Urinary bladder (tissue), 3 donors: ENCODE measurements at regions not wholly inside any gene's neighbourhood (a gene's known extent, or its start where the extent isn't known, plus 50 kb on each side); places are given as distances from the start of the nearest gene placed in this dataset.
"Not testable (repeated sequence)": the region's sequence is repeated elsewhere in the genome, so short reads cannot be mapped to it uniquely, and the experiment has no call there.

Experiments used
- DNase-seq: peaks from one replicate; pipeline ENCODE4 v3.0.0-alpha.2; 2015; ENCODE audit errors: extremely low spot score
- H3K27ac ChIP-seq: one replicate; pipeline ENCODE4 v1.5.1; 2013; ENCODE audit warnings: low read depth, mild to moderate bottlenecking, moderate library complexity
- H3K36me3 ChIP-seq: one replicate; pipeline ENCODE4 v1.6.1; 2013; ENCODE audit warnings: mild to moderate bottlenecking, moderate library complexity; ENCODE audit not compliant: insufficient read depth
- H3K4me1 ChIP-seq: one replicate; pipeline ENCODE4 v1.6.1; 2013; ENCODE audit warnings: mild to moderate bottlenecking, moderate library complexity; ENCODE audit not compliant: insufficient read depth
- H3K4me3 ChIP-seq: one replicate; pipeline ENCODE4 v1.5.1; 2013; ENCODE audit warnings: low read depth, low read length
- WGBS: extraction: QIAGEN DNeasy Blood & Tissue Kit; methylation state at CpG from one replicate; pipeline ENCODE4 v1.1.7; 2013; 5-methylcytosine and 5-hydroxymethylcytosine counted together
- donor health status: healthy with polysubstance abuse.
- donor health status: healthy.

GRCh38 chr16:87213536-87213935 lies 103.7 kb downstream of the C16orf95 start:
- H3K27ac ChIP-seq = no peak overlapping the region
- no peaks in the 10 kb centered on the region for H3K36me3 ChIP-seq
- no peak for DNase-seq
- H3K4me3 ChIP-seq = no peak overlapping the region
- no peaks in the 10 kb centered on the region for H3K4me1 ChIP-seq
- 96% methylated on average over 6 of the region's 6 CpGs for WGBS

GRCh38 chr16:87216148-87216840 lies 100.9 kb downstream of the C16orf95 start:
- no peaks in the 10 kb centered on the region for H3K4me1 ChIP-seq
- H3K4me3 ChIP-seq = no peak overlapping the region
- WGBS = 66% methylated on average over 35 of the region's 35 CpGs
- no peak overlapping the region for H3K27ac ChIP-seq
- H3K36me3 ChIP-seq = no peaks in the 10 kb centered on the region
- DNase-seq = no peak

DNA sequence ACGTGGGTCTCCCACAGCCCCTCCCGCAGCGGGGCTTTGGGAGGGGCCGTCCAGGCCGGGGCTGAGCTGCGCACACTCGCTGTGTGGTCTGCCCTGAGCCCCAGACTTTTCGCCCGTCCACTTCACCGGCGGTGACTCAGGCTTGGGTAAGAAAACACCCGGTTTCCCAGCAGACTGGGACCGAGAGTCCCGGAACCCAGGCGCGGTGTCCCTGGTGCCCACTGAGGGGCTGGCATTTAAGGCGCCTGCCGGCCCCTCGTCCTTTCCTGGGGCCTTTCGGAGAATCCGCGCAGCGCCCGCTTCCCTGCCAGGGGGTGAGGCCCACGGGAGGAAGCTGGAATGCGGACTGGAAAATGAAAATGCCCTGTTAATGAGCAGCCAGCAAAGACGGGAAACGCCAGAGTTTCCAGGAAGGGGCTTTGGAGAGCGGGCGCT lies 100.3 kb downstream of the C16orf95 start:
- Histone ChIP-seq H3K27ac (no peak overlapping the region), H3K4me1 (no peaks in the 10 kb centered on the region), H3K4me3 (no peak overlapping the region), H3K36me3 (no peaks in the 10 kb centered on the region)
- WGBS = 71% methylated on average over 30 of the region's 30 CpGs
- DNase-seq = no peak

DNA sequence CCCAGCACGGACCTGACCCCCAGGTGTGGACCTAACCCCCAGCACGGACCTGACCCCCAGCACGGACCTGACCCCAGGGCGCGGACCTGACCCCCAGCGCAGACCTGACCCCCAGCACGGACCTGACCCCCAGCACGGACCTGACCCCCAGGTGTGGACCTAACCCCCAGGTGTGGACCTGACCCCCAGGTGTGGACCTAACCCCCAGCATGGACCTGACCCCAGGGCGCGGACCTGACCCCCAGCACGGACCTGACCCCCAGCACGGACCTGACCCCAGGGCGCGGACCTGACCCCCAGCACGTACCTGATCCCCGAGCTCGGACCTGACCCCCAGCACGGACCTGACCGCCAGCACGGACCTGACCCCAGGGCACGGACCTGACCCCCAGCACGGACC lies 99.4 kb downstream of the C16orf95 start:
- WGBS = 84% methylated on average over 22 of the region's 22 CpGs
- not testable (repeated sequence) for H3K4me1 ChIP-seq, H3K27ac ChIP-seq, H3K36me3 ChIP-seq, DNase-seq, H3K4me3 ChIP-seq

GRCh38 chr16:87218281-87219055 lies 98.7 kb downstream of the C16orf95 start:
- Histone ChIP-seq H3K4me1 (no peaks in the 10 kb centered on the region), H3K27ac (no peak overlapping the region), H3K36me3 (no peaks in the 10 kb centered on the region), H3K4me3 (no peak overlapping the region)
- WGBS = 83% methylated on average over 34 of the region's 36 CpGs
- no peak for DNase-seq

- Histone ChIP-seq H3K4me1 (no peaks in the 10 kb centered on the region), H3K36me3 (no peaks in the 10 kb centered on the region), H3K27ac (no peak overlapping the region), H3K4me3 (no peak overlapping the region)
- DNase-seq = no peak
- WGBS = 95% methylated on average over 15 of the region's 15 CpGs
Observed at GRCh38 chr16:87219287-87219909, 97.8 kb downstream of the C16orf95 start.

DNA sequence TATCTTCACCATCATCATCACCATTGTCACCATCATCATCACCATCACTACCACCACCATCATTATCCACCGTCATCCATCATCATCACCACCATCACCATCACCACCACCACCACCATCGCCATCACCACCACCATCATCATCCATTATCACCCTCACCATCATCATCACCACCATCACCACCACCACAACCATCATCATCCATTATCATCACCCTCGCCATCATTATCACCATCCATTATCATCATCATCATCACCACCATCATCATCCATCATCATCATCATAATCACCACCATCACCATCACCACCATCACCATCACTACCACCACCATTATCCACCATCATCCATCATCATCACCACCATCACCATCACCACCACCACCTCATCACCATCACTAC lies 95.6 kb downstream of the C16orf95 start:
- WGBS = 65% methylated on average over 3 of the region's 3 CpGs
- no peak overlapping the region for H3K27ac ChIP-seq
- no peak overlapping the region for H3K4me3 ChIP-seq
- H3K4me1 ChIP-seq = no peaks in the 10 kb centered on the region
- H3K36me3 ChIP-seq = no peaks in the 10 kb centered on the region
- no peak for DNase-seq

- DNase-seq = no peak
- Histone ChIP-seq H3K4me1 (no peaks in the 10 kb centered on the region), H3K36me3 (no peaks in the 10 kb centered on the region), H3K4me3 (no peak overlapping the region), H3K27ac (no peak overlapping the region)
- 95% methylated on average over 1 of the region's 1 CpG for WGBS
Observed at GRCh38 chr16:87222335-87222734, 94.9 kb downstream of the C16orf95 start.

DNA sequence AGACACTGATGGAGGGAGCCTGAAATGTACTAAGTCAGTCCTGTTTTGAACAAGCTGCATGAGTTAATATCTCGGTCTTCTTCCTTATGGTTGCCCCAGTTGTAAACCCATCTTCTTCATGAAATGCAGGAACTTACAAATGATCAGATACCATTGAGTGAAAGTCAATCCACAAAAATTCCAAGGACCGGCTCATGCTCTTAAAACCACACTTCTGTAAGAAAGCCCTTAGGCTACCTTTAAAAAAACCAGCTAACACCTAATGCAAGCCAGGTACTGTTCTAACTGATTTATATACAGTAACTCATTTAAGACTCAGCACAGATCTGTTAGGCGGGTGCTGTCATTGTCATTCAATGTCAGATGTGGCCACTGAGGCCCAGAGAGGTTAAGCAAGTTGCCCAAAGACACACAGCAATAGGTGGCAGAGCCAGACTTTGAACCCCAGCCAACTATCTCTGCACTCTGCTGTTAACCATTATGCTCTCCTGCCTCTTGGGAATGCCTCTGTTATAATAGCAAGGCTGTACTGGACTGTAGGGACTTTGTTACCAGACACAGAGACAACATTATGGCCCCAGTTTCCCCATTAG lies 93.4 kb downstream of the C16orf95 start:
- WGBS = 85% methylated on average over 3 of the region's 3 CpGs
- H3K36me3 ChIP-seq = no peaks in the 10 kb centered on the region
- H3K27ac ChIP-seq = no peak overlapping the region
- no peaks in the 10 kb centered on the region for H3K4me1 ChIP-seq
- DNase-seq = no peak
- no peak overlapping the region for H3K4me3 ChIP-seq

GRCh38 chr16:87226926-87227295 lies 90.3 kb downstream of the C16orf95 start:
- no peak overlapping the region for H3K27ac ChIP-seq
- H3K4me3 ChIP-seq = no peak overlapping the region
- no peaks in the 10 kb centered on the region for H3K4me1 ChIP-seq
- H3K36me3 ChIP-seq = no peaks in the 10 kb centered on the region
- no peak for DNase-seq

DNA sequence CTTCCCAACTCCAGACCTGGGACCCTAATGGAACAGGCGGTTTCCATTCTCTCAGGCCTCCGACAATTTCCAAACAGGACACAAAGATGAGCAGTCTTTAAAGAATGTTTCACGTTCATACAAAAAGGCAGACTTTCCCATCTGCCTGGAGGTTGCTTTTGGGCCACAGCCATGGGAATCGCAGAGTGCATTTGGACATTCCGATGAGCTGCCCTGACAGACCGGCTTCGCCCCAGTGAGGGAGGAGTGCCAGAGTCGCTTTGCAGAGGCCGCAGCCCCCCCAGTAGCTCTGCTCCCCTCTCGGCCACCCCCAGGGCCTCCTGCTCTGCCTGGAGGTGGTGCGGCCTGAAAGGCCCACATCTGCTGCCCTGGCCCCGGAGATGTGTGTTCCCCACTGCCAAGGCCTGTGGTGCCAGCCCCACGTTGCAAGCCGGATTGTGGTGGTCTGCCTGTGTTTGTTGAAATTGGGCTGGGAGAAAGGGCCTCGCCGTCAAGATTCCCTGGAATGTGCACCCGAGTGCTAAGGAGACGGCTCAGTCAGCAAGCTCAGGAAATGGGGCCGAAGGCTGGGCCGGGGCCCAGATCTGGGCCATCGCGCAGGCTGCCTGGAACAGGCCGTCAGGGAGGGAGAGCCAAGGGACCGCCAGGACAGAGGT lies 89.8 kb downstream of the C16orf95 start:
- Histone ChIP-seq H3K4me3 (no peak overlapping the region), H3K36me3 (no peaks in the 10 kb centered on the region), H3K27ac (no peak overlapping the region), H3K4me1 (no peaks in the 10 kb centered on the region)
- no peak for DNase-seq
- WGBS = 45% methylated on average over 24 of the region's 24 CpGs

- WGBS = 97% methylated on average over 8 of the region's 8 CpGs
- H3K4me3 ChIP-seq = no peak overlapping the region
- no peaks in the 10 kb centered on the region for H3K36me3 ChIP-seq
- H3K4me1 ChIP-seq = no peaks in the 10 kb centered on the region
- no peak overlapping the region for H3K27ac ChIP-seq
- DNase-seq = no peak
Observed at GRCh38 chr16:87228363-87228762, 88.8 kb downstream of the C16orf95 start.
